Fibroblast of skin of back (primary cell): ENCODE measurements at regions not wholly inside any gene's neighbourhood (a gene's known extent, or its start where the extent isn't known, plus 50 kb on each side); places are given as distances from the start of the nearest gene placed in this dataset.

Source experiments
- DNase-seq: peaks from one replicate; pipeline ENCODE4 v3.0.0-alpha.2; 2013

GRCh38 chr6:169165561-169166300, 87.9 kb downstream of the THBS2 start:
- no peak for DNase-seq

DNA sequence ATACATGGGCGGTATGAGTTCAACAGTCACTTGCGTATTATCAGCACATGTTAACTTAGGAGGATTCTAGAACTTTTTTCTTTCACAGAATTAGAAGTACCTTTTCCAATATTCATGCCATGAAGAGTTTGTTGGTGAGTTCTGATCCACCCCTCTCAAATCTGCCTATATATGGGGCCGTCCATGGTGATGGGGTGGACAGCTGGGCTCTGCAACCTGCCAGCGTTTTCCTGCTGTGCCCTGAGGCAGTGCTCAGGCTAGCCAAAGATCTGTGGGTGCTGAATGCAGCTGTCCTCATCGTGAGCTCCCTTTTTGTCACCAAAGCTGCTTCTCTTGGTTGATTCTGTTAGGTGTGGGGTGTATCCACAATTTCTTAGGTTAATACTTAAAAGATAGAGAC, 88.7 kb downstream of the THBS2 start:
- DNase-seq, result no peak

DNA sequence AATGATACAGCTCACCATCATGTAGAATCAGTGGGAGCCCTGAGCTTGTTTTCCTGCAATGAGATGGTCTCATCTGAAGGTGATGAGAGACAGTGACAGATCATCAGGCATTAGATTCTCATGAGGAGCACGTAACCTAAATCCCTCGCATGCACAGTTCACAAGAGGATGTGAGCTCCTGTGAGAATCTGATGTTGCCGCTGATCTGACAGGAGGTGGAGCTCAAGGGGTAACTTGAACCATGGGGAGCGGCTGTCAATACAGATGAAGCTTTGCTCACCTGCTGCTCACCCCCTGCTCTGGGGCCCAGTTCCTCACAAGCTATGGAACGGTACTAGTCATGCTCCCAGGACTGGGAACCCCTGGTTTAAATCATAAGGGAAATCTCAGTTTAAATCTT, 89.2 kb downstream of the THBS2 start:
- DNase-seq, result no peak

GRCh38 chr6:169163411-169163901, 90.2 kb downstream of the THBS2 start:
- peak; percentile 33 for DNase-seq

- peak; percentile 98 for DNase-seq
Observed at GRCh38 chr6:169162752-169163407, 90.8 kb downstream of the THBS2 start.

DNA sequence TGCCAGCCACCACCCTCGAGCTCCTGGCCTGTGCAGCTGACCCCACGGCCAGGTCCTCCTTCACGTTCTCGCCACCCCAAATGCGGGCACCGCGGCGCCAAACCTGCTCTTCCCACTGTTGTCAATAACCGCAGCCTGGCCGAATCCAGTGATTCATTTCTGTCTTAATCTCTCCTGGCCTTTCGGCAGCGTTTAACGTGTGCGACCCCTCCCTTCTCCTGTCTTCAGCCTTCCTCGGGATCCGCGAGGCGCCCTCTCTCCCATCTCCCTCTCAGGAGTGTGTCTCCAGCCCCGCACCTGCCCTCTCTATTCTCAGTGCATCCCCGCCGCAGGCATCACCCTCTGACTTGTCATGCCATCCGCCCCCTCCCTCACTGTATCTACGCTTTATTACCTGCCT, 91.4 kb downstream of the THBS2 start:
- no peak for DNase-seq

GRCh38 chr6:169161572-169162167, 92.0 kb downstream of the THBS2 start:
- DNase-seq, result no peak

GRCh38 chr6:169160855-169161560, 92.6 kb downstream of the THBS2 start:
- no peak for DNase-seq

DNA sequence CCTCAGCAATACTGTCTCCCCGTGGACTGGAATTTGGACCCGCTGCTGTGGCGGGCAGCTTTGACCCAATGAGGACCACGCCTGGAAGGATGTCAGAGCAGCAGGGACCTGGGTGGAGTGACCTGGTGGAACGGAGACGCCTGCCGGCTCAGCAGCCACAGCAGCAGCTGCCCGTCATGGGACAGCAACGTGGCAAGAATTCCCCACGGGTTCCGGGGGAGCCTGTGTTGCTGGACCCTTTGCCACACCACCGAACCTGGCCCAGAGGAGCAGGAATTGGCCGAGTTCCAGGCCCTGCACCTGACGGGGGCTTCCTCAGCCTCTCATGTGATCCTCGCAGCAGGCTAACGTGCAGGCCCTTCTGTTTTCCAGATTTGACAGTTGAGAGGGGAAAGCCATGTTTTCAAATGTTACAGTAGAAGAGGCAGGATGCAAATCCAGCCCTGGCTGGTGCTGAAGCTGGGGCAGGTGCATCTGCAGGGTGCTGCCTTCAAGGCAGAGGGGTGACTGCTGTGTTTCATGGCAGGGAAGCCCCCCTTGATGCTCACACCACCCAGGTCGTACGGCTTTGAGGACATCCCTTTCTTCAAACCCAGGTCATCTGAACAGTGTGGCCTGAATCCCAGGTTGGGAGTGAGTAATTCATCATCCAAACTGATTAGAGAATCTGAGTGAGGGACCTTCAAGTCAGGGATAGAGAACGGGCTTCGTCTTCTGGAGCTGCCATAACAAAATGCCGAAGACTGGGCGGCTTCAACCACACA, 93.4 kb downstream of the THBS2 start:
- no peak for DNase-seq

DNA sequence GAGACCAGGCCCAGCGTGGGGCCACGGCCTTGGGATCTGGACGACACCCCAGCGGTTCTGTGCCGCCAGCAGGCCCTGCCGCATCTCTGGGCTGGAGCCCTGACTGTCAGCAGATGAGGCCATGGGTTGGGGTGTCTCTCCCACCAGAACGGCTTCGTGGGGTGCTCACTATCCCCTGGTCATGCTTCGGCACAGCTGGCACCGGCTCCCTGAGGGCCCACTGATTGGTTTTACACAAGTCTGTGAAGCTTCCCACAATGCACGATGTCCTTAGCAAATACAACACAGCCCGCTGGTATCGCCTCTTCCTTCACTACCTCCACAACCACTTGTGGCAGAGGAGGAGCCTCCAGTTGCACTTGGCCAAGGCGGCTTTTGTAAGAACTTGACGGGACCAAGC, 94.3 kb downstream of the THBS2 start:
- DNase-seq, result no peak

DNA sequence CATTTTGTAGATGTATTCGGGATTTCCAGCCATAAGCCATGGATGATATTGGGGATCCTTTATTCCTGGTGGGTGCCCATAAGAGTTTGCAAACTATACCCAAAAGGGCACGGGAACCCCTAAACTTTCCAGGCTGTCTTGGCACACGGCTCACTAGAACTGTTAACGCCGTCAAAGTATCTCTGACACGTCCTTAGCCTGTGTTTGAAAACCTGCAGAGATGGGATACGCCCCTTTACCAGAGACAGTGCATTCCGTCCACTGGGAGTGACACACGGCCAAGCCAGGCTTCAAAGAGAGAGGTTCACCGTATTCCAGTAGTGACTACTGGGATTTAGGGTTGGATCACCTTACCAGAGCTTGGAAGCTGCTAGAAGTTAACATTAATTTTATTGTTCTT, 95.0 kb downstream of the THBS2 start:
- no peak for DNase-seq

- DNase-seq, result peak; percentile 84
Observed at GRCh38 chr6:169158174-169158573, 95.5 kb downstream of the THBS2 start.

- DNase-seq, result no peak
Observed at GRCh38 chr6:169157197-169158148, 96.2 kb downstream of the THBS2 start.

GRCh38 chr6:169156793-169157147, 96.9 kb downstream of the THBS2 start:
- no peak for DNase-seq

GRCh38 chr6:169156108-169156792, 97.4 kb downstream of the THBS2 start:
- DNase-seq, result peak; percentile 58

- DNase-seq, result no peak
Observed at GRCh38 chr6:169155481-169155880, 98.2 kb downstream of the THBS2 start.

DNA sequence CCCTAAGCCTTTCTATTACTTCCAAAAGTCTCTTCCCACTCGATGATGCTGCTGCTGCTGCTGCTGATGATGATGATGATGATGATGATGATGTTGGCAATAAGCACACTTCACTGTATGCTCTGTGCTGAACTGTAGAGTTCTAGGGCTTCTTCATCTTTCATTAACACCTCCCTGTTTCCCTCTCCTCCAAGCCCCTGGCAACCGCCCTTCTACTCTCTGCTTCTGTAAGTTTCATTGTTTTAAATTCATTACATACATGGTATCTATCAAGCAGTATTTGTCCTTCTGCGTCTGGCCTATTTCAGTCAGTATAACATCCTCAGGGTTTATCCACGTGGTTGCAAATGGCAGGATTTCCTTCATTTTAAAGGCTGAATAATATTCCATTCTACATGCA, 100.2 kb downstream of the THBS2 start:
- DNase-seq, result no peak

DNA sequence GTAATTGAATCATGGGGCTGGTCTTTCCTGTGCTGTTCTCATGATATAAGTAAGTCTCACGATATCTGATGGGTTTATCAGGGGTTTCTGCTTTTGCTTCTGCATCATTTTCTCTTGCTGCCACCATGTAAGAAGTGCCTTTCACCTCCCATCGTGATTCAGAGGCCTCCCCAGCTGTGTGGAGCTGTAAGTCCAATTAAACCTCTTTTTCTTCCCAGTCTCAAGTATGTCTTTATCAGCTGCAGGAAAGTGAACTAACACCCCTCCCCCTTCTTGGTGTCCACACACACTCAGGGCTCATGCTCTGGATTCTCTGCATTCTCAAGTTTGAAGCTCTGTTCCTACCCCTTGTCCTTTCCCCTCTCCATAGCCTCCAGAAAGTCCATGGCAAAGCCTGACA, 107.1 kb downstream of the THBS2 start:
- DNase-seq, result peak; percentile 51

- no peak for DNase-seq
Observed at GRCh38 chr6:169145991-169146501, 107.6 kb downstream of the THBS2 start.

DNA sequence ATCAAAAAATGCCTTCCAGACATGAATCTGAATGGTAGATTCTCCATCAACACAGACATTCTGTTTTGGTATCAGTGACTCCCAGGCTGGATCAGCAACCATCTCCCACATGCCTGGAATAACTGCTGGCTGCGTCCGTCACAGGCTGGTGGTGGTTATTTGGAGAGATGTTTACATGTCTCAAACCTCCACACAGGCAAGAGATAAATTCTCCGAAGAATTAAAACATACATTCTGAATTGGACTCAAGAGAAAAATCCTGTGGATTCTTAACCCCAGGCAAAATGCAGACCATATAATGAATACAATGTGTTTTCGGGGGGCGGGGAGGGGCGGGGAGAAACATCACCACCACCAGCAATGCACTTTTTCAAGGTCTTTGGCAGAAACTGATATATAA, 108.2 kb downstream of the THBS2 start:
- DNase-seq, result peak; percentile 68
